HG02642 (cell line): ENCODE measurements at regions not wholly inside any gene's neighbourhood (a gene's known extent, or its start where the extent isn't known, plus 50 kb on each side); places are given as distances from the start of the nearest gene placed in this dataset.
"Not testable (repeated sequence)": the region's sequence is repeated elsewhere in the genome, so short reads cannot be mapped to it uniquely, and the experiment has no call there.

Experiments
- ATAC-seq: cut with Tn5 transposase; IDR thresholded peaks from one replicate; pipeline ENCODE4 v1.9.1; 2021; ENCODE audit warnings: mild to moderate bottlenecking; ENCODE audit not compliant: unreplicated experiment, poor library complexity

DNA sequence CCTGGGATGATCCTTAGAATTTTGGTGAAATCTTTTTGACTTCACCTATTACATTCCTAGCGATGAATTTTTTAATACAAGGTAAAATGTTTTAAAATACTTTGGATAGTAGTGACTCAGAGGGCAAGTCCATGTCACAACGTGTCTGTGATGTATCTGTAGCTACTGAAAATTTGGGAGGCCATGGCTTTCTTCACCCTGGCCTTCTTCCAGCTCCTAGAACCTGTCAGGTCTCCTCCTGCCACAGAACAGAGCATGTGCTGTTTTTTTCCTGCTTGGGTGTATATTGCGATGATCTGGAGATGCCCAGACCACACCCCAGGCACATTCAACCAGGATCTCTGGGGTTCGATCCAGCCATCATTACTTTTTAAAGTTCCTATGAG lies 194.4 kb downstream of the BTBD3 start:
- no peak for ATAC-seq

DNA sequence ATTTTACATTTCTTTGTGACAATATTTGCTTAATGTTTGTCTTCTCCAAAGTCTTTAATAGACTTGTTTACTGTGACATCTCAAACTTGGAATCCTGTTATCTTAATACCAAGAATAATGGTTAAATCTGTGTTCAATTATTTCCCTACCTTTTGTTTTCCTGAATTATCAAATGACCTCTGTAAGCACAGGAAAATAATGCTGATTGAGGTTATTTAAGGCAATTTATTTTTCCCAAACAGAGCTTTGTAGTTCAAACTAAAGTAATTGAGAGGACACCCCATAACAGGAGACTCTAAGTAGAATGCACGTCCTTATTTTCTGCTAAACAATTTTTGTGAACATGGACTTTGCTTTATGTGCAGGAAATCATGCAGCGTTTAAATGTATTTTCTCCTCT lies 195.0 kb downstream of the BTBD3 start:
- ATAC-seq: no peak

DNA sequence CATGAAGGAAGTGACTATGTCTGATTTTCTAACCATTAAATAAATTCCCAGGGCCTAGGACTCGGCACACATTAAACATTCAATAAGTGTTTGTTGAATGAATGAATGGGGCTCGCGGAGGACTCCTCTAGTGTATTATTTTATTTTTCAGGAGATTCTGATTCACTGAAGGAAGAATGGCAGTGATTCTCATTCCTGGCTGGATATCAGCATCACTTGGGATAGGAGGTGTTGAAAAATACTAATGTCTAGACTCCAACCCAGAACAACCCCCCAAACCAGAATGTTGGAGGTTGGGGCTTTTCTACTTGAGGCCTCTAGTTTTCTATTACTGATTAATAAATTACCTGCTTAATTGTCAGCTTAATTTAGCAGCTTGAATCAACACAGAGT lies 195.4 kb downstream of the BTBD3 start:
- no peak for ATAC-seq

DNA sequence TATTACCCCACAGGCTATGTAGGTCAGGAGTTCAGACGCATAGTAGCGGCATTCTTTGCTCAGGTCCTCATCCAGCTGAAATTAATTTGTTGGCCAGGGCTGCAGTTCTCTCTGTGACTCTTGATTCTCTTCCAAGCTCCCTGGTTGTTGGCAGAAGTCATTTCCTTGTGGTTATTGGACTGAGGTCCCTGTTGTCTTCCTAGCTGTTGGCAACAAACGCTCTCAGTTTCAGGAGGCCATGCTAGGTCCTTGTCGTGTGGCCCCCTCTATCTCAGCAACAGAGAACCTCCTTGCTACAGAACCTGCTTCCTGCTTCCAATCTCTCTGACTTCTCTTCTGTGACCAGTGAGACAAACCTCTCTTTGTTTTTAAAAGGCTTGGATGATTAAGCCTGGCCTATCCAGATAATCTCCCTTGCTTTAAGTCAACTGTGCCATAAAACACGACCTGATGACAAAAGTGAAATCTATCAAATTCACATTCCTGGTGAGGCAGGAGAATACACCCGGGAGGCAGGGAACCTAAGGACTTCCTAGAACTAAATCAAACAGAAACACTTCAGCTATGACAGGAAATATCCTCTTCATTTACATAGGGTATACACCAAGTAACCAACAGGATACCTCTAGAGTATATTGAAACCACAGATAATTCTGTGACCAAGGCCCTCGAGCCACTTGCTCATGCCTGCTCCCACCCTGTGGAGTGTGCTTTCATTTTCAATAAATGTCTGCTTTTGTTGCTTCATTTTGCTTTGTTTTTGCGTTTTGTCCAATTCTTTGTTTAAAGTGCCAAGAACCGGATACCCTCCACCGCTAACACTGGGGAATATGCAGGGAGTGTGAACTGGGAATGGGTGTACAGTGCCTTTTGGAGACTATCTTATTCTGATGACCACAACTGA lies 196.0 kb downstream of the BTBD3 start:
- ATAC-seq: no peak

DNA sequence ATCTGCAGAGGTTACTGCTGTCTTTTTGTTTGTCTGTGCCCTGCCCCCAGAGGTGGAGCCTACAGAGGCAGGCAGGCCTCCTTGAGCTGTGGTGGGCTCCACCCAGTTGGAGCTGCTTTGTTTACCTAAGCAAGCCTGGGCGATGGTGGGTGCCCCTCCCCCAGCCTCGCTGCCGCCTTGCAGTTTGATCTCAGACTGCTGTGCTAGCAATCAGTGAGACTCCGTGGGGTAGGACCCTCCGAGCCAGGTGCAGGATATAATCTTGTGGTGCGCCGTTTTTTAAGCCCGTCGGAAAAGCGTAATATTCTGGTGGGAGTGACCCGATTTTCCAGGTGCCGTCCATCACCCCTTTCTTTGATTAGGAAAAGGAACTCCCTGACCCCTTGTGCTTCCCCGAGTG lies 211.4 kb downstream of the BTBD3 start:
- not testable (repeated sequence) for ATAC-seq

DNA sequence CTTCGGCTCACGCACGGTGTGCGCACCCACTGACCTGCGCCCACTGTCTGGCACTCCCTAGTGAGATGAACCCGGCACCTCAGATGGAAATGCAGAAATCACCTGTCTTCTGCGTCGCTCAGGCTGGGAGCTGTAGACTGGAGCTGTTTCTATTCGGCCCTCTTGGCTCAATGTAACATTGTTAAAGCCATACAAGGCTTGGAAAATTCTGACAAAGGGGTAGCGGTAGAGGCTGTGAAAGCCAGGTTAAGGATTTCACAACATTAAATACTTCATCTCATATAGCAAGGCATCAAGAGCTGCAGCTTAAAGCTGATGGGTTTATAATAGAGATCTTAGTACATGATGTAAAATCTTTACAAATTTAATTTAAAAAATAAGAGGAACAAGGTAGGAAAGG lies 211.8 kb downstream of the BTBD3 start:
- ATAC-seq: not testable (repeated sequence)

DNA sequence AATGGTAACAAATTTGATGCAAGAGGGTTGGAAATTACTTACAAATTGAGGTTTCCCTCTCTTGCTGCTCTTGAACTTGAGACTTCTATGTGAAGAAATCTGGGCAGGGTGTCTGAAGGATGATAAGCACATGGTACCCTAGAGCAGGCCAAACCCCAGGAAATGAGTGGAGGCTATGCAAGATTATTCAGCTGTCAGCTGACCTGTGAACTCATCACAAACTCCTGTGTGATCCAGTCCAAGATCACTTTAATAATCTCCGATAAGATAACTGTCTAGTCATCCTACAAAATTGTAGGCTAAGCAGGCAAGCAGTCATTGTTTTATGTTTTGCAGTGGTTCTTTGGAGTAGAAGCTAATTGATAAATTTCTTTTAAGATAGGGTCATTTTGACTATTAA lies 213.1 kb downstream of the BTBD3 start:
- ATAC-seq: no peak

DNA sequence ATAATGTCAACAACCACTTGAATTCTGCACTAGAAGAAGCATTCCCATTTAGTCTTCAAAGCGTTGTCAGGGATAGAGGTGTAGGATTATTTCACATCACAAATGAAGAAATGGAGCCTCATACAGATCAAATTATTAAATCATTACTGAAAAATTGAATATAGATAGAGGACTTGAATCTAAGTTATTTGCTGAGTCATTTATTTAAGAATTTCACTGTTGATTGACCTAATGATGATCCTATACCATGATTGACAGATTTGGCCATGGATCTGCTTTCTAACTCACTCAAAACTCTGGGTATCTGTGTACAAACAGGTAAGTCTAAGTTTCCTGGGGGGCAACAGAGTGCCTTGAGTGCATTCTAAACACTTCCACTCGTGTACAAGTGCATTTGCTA lies 215.9 kb downstream of the BTBD3 start:
- ATAC-seq: no peak

DNA sequence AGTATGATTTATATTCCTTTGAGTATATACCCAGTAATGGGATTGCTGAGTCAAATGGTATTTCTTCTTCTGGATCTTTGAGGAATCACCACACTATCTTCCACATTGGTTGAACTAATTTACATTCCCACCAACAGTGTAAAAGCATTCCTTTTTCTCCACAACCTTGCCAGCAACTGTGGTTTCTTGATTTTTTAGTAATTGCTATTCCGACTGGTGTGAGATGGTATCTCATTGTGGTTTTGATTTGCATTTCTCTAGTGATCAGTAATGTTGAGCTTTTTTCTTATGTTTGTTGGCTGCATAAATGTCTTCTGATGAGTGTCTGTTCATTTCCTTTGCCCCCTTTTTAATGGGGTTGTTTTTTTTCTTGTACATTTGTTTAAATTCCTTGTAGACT lies 228.3 kb downstream of the BTBD3 start:
- not testable (repeated sequence) for ATAC-seq

DNA sequence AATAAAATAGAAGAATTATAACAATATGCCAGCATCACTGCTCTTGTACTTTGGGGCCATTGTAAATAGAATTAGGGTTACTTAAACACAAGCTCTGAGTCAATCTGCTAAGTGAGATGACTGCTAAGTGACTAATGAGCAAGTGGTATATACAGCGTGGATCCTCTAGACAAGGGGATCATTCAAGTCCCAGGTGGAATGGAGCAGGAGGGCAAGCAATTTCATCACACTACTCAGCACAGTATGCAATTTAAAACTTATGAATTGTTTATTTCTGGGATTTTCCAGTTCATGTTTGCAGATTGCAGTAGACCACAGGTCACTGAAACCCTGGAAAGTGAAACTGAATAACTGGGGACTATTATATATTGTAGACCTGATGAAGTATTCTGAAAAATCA lies 235.3 kb downstream of the BTBD3 start:
- no peak for ATAC-seq

DNA sequence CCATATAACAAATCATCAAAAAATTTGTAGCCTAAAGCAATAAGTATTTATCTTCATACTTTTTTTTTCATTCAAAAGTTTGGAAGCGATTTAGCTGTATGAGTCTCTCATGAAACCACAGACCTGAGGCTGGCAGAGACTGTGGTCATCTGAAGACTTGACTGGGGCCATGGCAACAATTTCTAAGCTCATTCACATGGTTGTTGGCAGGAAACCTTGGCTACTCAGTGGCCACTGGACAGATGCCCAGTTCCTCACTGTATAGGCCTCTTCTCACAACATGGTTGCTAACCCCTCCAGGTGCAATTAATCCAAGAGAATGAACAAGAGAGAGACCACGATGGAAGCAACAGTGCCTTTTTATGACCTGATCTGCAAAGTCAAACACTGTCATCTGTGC lies 235.9 kb downstream of the BTBD3 start:
- ATAC-seq: no peak

DNA sequence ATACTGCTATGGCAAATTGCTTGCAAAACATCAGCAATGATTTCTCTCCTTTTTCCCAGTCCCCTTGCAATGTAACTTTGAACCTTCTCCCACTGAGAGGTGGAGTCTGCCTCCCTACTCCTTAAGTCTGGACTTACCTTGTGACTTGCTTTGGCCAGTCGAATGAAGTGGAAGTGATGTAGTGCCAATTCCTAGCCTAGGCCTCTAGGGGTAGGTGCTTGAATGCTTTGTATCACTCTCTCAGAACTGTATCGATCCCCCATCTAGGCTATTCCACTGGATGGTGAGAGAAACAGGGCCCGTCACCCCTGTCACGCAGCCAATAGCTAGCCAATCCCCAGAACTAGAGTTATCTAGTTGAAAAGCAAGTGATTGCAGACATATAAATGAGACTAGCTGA lies 238.6 kb downstream of the BTBD3 start:
- no peak for ATAC-seq

DNA sequence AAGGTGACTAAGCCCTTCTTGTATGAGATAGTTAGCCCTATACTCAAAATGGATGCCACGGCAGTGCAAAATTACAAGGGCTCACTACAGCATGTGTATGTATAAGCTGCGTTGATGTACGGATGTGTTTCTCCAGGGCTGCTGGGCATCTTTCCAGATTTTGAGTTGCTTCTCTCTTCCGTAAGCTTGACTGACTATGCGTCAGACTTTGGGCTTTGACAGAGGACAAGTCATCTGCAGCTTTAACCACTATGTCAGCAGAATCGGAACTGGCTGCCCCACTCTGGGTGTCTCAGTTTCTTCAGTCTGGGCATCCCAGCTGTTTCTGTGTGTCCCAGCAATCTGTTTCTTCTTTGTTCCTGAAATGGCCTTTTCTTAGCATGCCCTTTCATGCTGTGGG lies 241.6 kb downstream of the BTBD3 start:
- ATAC-seq: no peak

DNA sequence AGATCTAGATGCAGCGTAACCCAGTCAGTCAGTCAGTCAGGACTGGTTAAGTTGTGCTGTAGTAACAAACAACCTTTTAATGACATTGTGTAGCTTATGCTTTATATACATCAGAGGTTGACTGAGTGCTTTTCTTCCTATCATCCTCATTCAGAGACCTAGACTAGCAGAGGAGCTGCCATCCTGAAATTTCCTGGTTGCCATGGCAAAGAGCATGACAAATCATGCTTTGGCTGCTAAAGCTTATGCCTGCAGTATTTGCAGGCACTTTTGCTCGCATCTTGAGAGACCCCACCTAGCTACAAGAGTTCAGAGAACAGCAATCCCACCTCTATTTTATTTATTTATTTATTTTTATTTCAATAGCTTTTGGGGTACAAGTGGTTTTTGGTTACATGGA lies 244.0 kb downstream of the BTBD3 start:
- ATAC-seq: no peak

DNA sequence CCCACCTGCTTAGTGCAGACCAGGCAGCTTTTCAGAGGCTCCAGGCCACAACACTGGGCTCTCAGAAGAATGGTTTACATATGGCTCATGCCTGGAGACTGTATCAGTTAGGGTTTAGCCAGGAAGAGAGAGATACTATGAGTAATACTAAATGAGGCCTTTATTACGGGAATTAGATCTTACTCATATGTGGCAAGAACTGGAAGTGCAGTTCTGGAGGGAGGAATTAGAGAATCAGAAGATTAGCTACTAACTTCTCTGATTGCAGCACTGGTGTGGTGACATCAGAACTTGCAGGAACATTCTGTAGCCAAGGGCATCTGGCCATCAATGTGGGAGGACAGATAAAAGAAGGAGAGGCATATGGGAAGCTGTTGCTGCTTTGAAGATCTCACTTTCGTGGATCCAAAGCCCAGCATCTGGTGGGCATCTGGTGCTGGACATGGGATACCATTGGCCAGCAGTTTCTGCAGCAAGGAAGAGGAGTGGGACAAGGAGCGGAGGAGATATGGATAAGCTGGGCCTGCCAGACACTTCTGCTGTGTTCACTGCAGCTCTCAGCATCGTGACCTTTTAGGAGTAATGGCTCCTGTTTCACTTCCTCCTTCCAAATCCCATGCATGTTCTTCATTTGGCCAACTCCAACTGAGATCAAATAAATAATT lies 248.5 kb downstream of the BTBD3 start:
- ATAC-seq: no peak

DNA sequence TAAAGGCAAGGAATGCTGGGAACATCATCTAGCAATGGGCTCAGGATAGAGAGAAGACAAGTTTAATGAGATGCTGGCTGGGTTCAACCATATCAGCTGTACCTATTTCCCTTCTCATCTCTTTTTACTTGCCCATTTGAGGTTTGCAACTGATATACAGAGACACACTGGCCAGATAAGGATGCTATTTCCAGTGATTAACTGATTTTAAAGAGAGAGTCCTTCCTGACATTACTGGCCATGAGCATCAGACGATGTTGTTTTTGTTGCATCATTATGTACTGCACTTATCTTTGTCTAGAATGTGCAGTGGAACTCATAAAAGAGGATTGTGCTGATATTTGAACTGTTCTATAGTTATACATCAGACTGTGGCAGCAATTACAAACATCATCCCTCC lies 252.7 kb downstream of the BTBD3 start:
- no peak for ATAC-seq

DNA sequence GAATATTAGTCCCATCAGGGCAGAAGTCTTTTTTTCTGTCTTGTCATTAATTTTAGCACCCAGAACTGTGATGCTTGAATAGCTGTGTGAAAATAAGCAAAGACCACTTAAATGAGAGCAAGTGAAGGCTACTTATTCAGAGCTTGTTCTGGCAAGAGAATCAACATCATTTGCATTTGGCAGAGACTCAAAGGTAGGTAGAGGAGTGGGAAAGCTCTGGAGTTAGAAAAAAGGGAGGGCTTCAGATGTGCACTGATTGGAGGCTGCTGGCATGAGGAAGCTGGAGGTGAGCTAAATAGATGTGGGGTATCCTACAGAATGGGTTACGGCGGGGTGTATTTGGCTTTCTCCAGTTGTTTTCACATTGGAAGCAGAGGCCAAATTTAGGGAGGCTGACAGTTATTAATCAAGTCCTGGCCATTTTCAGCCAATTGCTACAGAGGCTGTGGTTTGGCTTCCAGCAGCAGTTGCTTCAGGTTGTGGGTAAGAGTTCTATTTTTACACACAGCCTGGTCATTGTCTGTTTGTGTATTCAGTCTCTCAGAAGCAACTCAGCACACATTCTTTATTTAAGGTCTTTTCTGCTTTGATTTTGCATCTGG lies 254.3 kb downstream of the BTBD3 start:
- no peak for ATAC-seq

DNA sequence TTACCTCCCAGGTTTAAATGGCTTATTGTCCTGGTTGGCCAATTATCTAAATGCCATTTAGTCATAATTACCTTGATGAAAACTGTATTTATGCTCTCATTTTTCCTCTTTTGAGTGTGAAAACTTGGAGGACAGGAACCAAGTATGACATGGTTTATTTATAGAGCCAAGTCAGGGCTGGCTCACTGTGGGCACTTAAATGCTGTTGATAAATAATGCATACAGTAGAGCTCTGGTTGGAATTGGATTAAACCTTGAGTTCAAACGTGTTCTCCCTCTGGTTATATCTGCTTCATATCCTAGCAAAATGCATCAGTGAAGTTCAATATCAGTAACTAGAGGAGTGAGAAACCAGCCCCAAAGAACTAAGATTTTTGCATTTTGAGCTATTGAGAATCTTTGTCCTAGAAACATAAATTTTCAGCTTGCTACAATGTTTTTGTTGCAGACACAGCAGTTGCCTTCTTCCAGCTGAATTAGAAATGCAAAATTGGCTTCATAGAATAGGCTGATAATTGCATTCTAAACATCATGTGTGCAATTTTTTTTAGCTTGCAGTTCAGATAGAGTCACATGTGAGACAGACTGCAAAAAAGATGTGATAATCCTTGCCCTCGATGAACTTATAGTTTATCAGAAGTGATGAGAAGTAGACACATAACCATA lies 255.8 kb downstream of the BTBD3 start:
- no peak for ATAC-seq

DNA sequence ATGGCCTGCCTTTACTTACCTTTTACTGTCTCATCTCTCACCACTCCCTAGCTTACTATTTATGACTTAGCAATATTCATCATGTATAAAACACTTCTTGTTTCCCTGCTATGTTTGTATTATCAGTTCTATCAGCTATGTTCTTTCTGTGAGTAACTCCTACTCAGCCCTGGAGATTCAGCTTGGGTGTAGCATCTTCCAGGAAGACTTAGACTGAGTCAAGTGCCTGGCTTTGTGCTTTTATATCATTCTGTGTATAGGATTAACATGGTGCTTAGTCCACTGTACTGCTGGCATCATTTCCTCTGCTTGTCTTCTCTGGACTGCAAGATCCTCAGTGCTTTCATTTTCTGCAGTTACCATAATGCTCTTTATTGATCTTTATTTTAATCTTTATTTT lies 257.8 kb downstream of the BTBD3 start:
- ATAC-seq: no peak

DNA sequence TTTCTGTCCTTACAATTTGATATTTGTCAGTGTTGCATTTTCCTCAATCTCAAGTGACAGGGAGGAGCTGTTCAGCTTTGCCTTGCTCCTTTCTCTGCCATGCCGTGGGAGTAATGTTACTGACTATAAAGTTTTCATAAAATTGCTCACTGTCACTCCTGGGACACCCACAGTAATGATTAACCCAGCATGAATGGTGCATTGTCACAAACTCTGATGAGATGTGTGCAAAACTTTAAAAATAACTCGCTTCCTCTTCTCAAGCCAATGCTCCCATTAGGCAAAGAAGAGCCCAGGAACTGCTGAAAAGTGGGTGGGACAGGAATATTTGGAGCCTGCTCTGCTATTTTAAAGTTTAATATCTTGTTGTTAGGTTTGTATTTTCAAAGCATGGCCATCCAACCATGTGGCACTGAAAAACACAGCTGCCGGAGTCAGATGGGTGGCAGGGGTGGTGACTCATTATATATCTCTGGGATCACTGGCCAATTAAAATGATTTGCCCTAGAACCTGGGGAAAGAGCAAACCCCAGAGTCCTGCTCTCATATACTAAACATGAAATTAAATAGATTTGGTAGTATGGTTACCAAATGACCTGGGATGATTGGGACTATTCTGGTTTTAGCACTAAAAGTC lies 260.1 kb downstream of the BTBD3 start:
- no peak for ATAC-seq

DNA sequence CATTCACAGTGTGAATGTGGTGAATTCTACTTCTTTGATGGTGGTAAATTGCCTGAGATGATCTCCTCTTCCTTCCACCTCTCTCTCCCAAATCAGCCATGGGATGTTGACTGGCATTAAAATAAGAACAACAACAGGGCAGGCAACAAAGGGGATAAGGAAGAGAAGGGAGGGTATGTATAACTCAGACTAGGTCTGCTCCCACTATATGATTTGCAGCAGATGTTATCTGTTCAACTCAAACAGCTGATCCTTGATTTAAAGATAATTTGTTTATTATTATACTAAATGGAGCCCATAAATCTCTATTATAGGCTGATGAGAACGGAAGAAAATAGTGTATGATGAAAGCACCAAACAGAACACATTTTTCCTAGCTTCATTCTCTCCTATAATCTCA lies 262.0 kb downstream of the BTBD3 start:
- no peak for ATAC-seq
